ENCODE measurements at regions not wholly inside any gene's neighbourhood (a gene's known extent, or its start where the extent isn't known, plus 50 kb on each side); places are given as distances from the start of the nearest gene placed in this dataset.
A peak's percentile ranks its signal among the peaks of the same experiment; 100 is the strongest.

GRCh38 chr2:48112911-48113680 is 201.4 kb upstream of the FOXN2 start:
- DNase-seq (ENCODE audit: low spot score) = no peak
- no peak overlapping the region for H3K4me3 ChIP-seq
- H3K27ac ChIP-seq = peak overlapping the region in 1 of 2 donors; percentile 49
- TF ChIP-seq, protein P1, sequence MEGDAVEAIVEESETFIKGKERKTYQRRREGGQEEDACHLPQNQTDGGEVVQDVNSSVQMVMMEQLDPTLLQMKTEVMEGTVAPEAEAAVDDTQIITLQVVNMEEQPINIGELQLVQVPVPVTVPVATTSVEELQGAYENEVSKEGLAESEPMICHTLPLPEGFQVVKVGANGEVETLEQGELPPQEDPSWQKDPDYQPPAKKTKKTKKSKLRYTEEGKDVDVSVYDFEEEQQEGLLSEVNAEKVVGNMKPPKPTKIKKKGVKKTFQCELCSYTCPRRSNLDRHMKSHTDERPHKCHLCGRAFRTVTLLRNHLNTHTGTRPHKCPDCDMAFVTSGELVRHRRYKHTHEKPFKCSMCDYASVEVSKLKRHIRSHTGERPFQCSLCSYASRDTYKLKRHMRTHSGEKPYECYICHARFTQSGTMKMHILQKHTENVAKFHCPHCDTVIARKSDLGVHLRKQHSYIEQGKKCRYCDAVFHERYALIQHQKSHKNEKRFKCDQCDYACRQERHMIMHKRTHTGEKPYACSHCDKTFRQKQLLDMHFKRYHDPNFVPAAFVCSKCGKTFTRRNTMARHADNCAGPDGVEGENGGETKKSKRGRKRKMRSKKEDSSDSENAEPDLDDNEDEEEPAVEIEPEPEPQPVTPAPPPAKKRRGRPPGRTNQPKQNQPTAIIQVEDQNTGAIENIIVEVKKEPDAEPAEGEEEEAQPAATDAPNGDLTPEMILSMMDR (IDR thresholded peaks at IDR 0.05) = no peak

GRCh38 chr2:48113767-48114166 is 200.7 kb upstream of the FOXN2 start:
- no peak for DNase-seq (ENCODE audit: low spot score)
- Histone ChIP-seq H3K27ac (peak overlapping the region in 1 of 2 donors; percentile 49), H3K4me3 (no peak overlapping the region)
- TF ChIP-seq, protein P1 (IDR thresholded peaks at IDR 0.05) = no peak

DNA sequence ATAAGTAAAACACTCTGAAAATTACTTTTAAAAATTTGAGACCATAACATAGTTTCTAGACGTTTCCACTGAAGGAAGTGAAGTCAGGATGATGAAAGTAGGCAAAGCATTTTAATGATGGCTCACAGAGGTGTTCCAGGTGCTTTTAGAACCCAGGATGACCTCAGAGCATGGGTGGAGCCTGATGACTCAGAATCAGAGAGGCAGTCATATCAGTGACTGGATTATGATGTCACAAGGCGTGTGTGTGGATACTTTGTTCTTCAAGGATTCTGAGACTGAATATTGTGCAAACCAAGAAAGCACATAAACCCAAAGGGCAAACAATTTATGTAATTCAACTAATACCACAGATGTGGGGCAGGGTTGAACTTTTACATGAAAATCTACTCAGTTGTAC is 200.2 kb upstream of the FOXN2 start:
- TF ChIP-seq, protein P1 (IDR thresholded peaks at IDR 0.05) = no peak
- no peak overlapping the region for H3K4me3 ChIP-seq
- H3K27ac ChIP-seq = no peak overlapping the region
- DNase-seq (ENCODE audit: low spot score) = no peak

GRCh38 chr2:48116497-48116896 is 198.0 kb upstream of the FOXN2 start:
- H3K27ac ChIP-seq = no peak overlapping the region
- DNase-seq (ENCODE audit: low spot score) = no peak
- TF ChIP-seq, protein P1 (IDR thresholded peaks at IDR 0.05) = no peak
- H3K4me3 ChIP-seq = no peak overlapping the region

DNA sequence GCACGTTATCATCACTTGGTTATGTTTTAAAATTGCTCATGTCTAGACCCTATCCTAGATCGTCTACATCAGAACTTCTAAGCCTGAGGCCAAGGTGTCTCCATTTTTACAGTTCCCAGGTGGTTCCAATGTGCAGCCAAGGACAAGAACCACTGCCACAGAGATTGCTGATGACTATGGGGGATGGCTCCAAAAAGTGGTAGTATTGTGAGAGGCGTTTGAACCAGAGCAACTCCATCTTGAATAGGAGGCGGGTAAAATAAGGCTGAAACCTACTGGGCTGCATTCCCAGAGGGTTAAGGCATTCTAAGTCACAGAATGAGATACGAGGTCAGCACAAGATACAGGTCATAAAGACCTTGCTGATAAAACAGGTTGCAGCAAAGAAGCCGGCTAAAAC is 195.6 kb upstream of the FOXN2 start:
- TF ChIP-seq, protein P1 (IDR thresholded peaks at IDR 0.05) = no peak
- Histone ChIP-seq H3K4me3 (no peak overlapping the region), H3K27ac (no peak overlapping the region)
- no peak for DNase-seq (ENCODE audit: low spot score)

DNA sequence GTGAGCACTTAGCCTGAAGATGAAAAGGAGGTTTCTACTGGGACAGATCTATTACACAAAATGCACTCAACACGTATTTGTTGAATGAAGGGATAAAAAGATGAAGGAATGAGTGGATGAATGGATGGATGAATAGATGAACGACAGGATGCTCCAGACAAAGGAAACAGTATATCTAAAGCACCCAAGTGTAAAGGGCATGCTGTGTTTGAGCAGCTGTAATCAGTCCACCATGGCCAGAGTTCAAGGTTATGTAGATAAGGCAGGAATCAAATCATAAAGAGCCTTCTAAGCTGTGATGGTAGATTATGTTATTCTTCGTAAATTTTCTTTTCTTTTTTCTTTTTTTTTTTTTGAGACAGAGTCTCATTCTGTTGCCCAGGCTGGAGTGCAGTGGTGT is 194.4 kb upstream of the FOXN2 start:
- Histone ChIP-seq H3K27ac (no peak overlapping the region), H3K4me3 (no peak overlapping the region)
- DNase-seq (ENCODE audit: low spot score) = no peak
- TF ChIP-seq, protein P1 (IDR thresholded peaks at IDR 0.05) = no peak

- TF ChIP-seq, protein P1 (IDR thresholded peaks at IDR 0.05) = no peak
- no peak overlapping the region for H3K4me3 ChIP-seq
- H3K27ac ChIP-seq = no peak overlapping the region
- no peak for DNase-seq (ENCODE audit: low spot score)
Observed at GRCh38 chr2:48120759-48121242, 193.7 kb upstream of the FOXN2 start.

Measured in coronary artery (tissue), 2 donors.